Neuronal stem cell (in vitro differentiated cells): ENCODE measurements at regions not wholly inside any gene's neighbourhood (a gene's known extent, or its start where the extent isn't known, plus 50 kb on each side); places are given as distances from the start of the nearest gene placed in this dataset.

Experiments used
- DNase-seq: peaks from one replicate; pipeline ENCODE4 v3.0.0-alpha.2; 2013; ENCODE audit warnings: low spot score
- H2AFZ ChIP-seq: one replicate; pipeline ENCODE4 v1.6.1; 2013; ENCODE audit warnings: mild to moderate bottlenecking, low read length, inconsistent platforms
- H2AK5ac ChIP-seq: 2 replicates; pipeline ENCODE4 v1.6.1; 2013; ENCODE audit warnings: low read depth, mild to moderate bottlenecking, inconsistent platforms, low read length, moderate library complexity, mixed read lengths
- H2BK120ac ChIP-seq: 2 replicates; pipeline ENCODE4 v1.6.1; 2013; ENCODE audit warnings: low read depth, mild to moderate bottlenecking, inconsistent platforms, low read length, moderate library complexity, mixed read lengths
- H2BK12ac ChIP-seq: one replicate; pipeline ENCODE4 v1.6.1; 2013; ENCODE audit warnings: low read length, inconsistent platforms
- H2BK15ac ChIP-seq: 2 replicates; pipeline ENCODE4 v1.6.1; 2013; ENCODE audit warnings: mild to moderate bottlenecking, low read length, inconsistent platforms, mixed read lengths
- H2BK5ac ChIP-seq: one replicate; pipeline ENCODE4 v1.6.1; 2013; ENCODE audit warnings: inconsistent platforms, mild to moderate bottlenecking, low read length, moderate library complexity
- H3K14ac ChIP-seq: one replicate; pipeline ENCODE4 v1.6.1; 2013; ENCODE audit warnings: low read length, inconsistent platforms
- H3K18ac ChIP-seq: 2 replicates; pipeline ENCODE4 v1.6.1; 2013; ENCODE audit warnings: low read length, inconsistent platforms
- H3K23ac ChIP-seq: 2 replicates; pipeline ENCODE4 v1.6.1; 2013; ENCODE audit warnings: low read depth, mild to moderate bottlenecking, mixed read lengths, low read length, inconsistent platforms; ENCODE audit not compliant: poor library complexity
- H3K27ac ChIP-seq: replicated peaks from 3 replicates; pipeline ENCODE4 v1.5.1; 2013; ENCODE audit warnings: low read length, inconsistent platforms
- H3K27me3 ChIP-seq, 3 experiments: 2 replicates each; pipeline ENCODE4 v1.6.1; 2013; ENCODE audit warnings: low read length in 3 of 3, mild to moderate bottlenecking in 2 of 3, inconsistent platforms in 1 of 3, low read depth in 1 of 3, mixed read lengths in 1 of 3, moderate library complexity in 1 of 3; ENCODE audit not compliant: control insufficient read depth in 3 of 3, insufficient read depth in 3 of 3
- H3K36me3 ChIP-seq, 2 donors: replicated peaks in 1 of 2; 2 replicates each; pipeline ENCODE4 v1.6.1; 2013; ENCODE audit warnings: low read length in 2 of 2; ENCODE audit not compliant: control insufficient read depth in 2 of 2, insufficient read depth in 2 of 2
- H3K4ac ChIP-seq: 2 replicates; pipeline ENCODE4 v1.6.1; 2013; ENCODE audit warnings: inconsistent platforms, mild to moderate bottlenecking, low read length, moderate library complexity
- H3K4me1 ChIP-seq, 2 donors: 1 replicate in 1 of 2; 2 replicates in 1 of 2; pipeline ENCODE4 v1.6.1; 2013; ENCODE audit warnings: low read length in 2 of 2, low read depth in 1 of 2; ENCODE audit not compliant: control insufficient read depth in 2 of 2, insufficient read depth in 1 of 2
- H3K4me2 ChIP-seq: one replicate; pipeline ENCODE4 v1.6.1; 2013; ENCODE audit warnings: mild to moderate bottlenecking, low read length, inconsistent platforms; ENCODE audit not compliant: insufficient read depth, poor library complexity, severe bottlenecking
- H3K4me3 ChIP-seq, 2 donors: 2 replicates each; pipeline ENCODE4 v1.5.1; 2013; ENCODE audit warnings: low read length in 2 of 2, mild to moderate bottlenecking in 2 of 2, inconsistent platforms in 1 of 2, moderate library complexity in 1 of 2
- H3K79me1 ChIP-seq: one replicate; pipeline ENCODE4 v1.6.1; 2013; ENCODE audit warnings: low read depth, mild to moderate bottlenecking, inconsistent platforms, low read length, moderate library complexity
- H3K9ac ChIP-seq: one replicate; pipeline ENCODE4 v1.6.1; 2013; ENCODE audit warnings: mild to moderate bottlenecking, low read depth, low read length, inconsistent platforms; ENCODE audit not compliant: poor library complexity
- H3K9me3 ChIP-seq, 2 donors: replicated peaks in 1 of 2; 2 replicates each; pipeline versions ENCODE3 to v1.6.1; 2013; ENCODE audit warnings: low read length in 2 of 2, mild to moderate bottlenecking in 2 of 2, inconsistent platforms in 1 of 2, low read depth in 1 of 2, mixed read lengths in 1 of 2, moderate library complexity in 1 of 2; ENCODE audit not compliant: control insufficient read depth in 2 of 2, insufficient read depth in 1 of 2
- H4K8ac ChIP-seq: one replicate; pipeline ENCODE4 v1.6.1; 2013; ENCODE audit warnings: low read depth, mild to moderate bottlenecking, inconsistent platforms, low read length, moderate library complexity
- H4K91ac ChIP-seq: one replicate; pipeline ENCODE4 v1.6.1; 2013; ENCODE audit warnings: low read length, low read depth, mild to moderate bottlenecking, inconsistent platforms; ENCODE audit not compliant: poor library complexity
- WGBS, 2 donors: extraction: QIAGEN DNeasy Blood & Tissue Kit; methylation state at CpG; one replicate each; pipeline ENCODE4 v1.1.7; 2013; ENCODE audit warnings: missing lambda C conversion rate in 2 of 2, mixed read lengths in 1 of 2; ENCODE audit not compliant: insufficient read length in 2 of 2, insufficient replicate concordance in 1 of 2; ENCODE audit errors: extremely low coverage in 2 of 2; 5-methylcytosine and 5-hydroxymethylcytosine counted together

- no peak overlapping the region for H4K8ac ChIP-seq
- no peak overlapping the region for H3K18ac ChIP-seq
- H2BK120ac ChIP-seq, result no peak overlapping the region
- H2BK5ac ChIP-seq, result no peak overlapping the region
- no peak overlapping the region for H4K91ac ChIP-seq
- H3K9me3 ChIP-seq, result no peaks in the 10 kb centered on the region
- no peak overlapping the region for H2BK12ac ChIP-seq
- H3K27ac ChIP-seq, result no peak overlapping the region
- DNase-seq, result no peak
- H3K23ac ChIP-seq, result no peak overlapping the region
- H3K14ac ChIP-seq, result no peak overlapping the region
- no peaks in the 10 kb centered on the region for H3K27me3 ChIP-seq
- no peaks in the 10 kb centered on the region for H3K36me3 ChIP-seq
- no peak overlapping the region for H3K4ac ChIP-seq
- no peaks in the 10 kb centered on the region for H3K4me1 ChIP-seq
- no peak overlapping the region for H3K4me2 ChIP-seq
- H3K79me1 ChIP-seq, result no peaks in the 10 kb centered on the region
- no peak overlapping the region for H2AK5ac ChIP-seq
- no peak overlapping the region for H3K4me3 ChIP-seq
- no peak overlapping the region for H3K9ac ChIP-seq
- H2AFZ ChIP-seq, result no peak overlapping the region
- no peak overlapping the region for H2BK15ac ChIP-seq
- no CpG with 5 or more reads among the region's 5 CpGs for WGBS, 2 donors
Observed at GRCh38 chr1:203937678-203938330, 76.4 kb downstream of the SNRPE start.

DNA sequence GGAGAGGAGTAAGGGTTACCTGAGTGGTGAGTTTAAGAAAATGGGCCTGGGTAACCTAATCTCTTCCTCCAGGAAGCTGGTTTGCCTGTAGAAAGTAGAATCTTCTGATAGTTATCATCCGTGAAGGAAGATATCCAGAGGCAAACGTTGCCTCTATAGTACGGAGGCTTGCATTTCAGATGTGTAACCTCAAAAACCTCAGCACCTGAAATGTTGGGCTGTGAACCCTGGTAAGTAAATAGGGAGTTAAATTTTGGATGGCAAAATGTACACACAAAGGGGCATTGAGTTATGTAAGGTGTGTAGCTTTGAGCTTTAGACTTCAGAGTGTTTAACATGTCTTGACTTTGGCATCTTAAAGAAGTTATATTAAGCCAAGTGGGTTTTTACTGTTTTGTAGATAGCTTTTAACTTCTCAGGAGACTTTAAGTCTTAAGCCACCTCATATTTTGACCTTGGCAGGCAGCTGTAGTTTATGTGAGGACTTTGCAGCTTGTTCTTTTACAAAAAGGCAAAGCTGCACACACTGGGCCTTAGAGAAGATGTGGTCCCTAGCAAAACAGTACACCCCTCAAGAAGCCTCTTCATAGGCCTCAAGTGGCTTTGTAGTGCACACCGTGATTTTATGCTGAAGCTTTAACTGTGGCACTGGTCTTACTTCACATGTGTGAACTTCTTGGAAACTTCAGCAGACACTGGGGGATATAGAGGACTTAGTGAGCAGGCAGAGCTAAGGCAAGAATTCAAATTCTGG is 83.4 kb downstream of the SNRPE start:
- H2AK5ac ChIP-seq, result no peak overlapping the region
- no peak overlapping the region for H3K4me3 ChIP-seq
- no peak overlapping the region for H4K8ac ChIP-seq
- WGBS, 2 donors, result no CpG with 5 or more reads among the region's 4 CpGs
- no peak overlapping the region for H3K4me2 ChIP-seq
- H3K79me1 ChIP-seq, result no peaks in the 10 kb centered on the region
- H3K4me1 ChIP-seq, result no peaks in the 10 kb centered on the region
- H4K91ac ChIP-seq, result no peak overlapping the region
- no peaks in the 10 kb centered on the region for H3K36me3 ChIP-seq
- H2BK120ac ChIP-seq, result no peak overlapping the region
- no peak overlapping the region for H3K18ac ChIP-seq
- DNase-seq, result no peak
- H2AFZ ChIP-seq, result no peak overlapping the region
- H2BK5ac ChIP-seq, result no peak overlapping the region
- H3K9ac ChIP-seq, result no peak overlapping the region
- H2BK12ac ChIP-seq, result no peak overlapping the region
- no peak overlapping the region for H3K23ac ChIP-seq
- no peak overlapping the region for H3K4ac ChIP-seq
- peaks cover 0 to 7% (median 0%) of the 10 kb centered on the region in 3 experiments for H3K27me3 ChIP-seq
- no peak overlapping the region for H2BK15ac ChIP-seq
- no peak overlapping the region for H3K14ac ChIP-seq
- no peaks in the 10 kb centered on the region for H3K9me3 ChIP-seq
- no peak overlapping the region for H3K27ac ChIP-seq

DNA sequence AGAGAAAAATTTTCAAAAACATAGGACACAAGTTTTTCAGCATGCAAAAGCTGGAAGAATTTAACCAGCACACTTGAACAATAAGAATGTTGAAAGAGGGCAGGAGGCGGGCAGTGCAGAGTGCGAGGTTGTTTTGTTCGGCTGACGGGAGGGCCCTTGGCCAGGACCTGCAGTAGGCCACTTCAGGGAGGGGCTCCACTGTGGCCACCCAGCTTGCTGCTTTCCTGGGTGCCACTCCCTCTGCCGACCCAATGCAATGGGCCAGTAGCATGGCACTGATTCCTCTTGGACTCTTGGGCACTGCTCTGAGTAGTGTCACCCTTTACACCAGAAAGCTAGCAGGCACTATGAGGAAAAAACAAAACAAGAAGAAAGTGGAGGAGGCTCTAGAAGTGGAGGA is 92.9 kb downstream of the SNRPE start:
- no peak overlapping the region for H3K18ac ChIP-seq
- no peaks in the 10 kb centered on the region for H3K79me1 ChIP-seq
- DNase-seq, result no peak
- H3K4ac ChIP-seq, result no peak overlapping the region
- no peak overlapping the region for H2AFZ ChIP-seq
- H3K36me3 ChIP-seq, result no peaks in the 10 kb centered on the region
- H4K8ac ChIP-seq, result no peak overlapping the region
- H3K9me3 ChIP-seq, result peaks cover 3 to 13% of the 10 kb centered on the region in 2 donors
- H3K23ac ChIP-seq, result no peak overlapping the region
- H4K91ac ChIP-seq, result no peak overlapping the region
- H3K4me3 ChIP-seq, result peak overlapping the region in 1 of 2 donors; percentile 54
- no peak overlapping the region for H2BK15ac ChIP-seq
- H2BK120ac ChIP-seq, result no peak overlapping the region
- no peak overlapping the region for H3K14ac ChIP-seq
- no peak overlapping the region for H2AK5ac ChIP-seq
- no peak overlapping the region for H3K27ac ChIP-seq
- H3K9ac ChIP-seq, result no peak overlapping the region
- no peaks in the 10 kb centered on the region for H3K27me3 ChIP-seq
- no peak overlapping the region for H2BK5ac ChIP-seq
- no peak overlapping the region for H3K4me2 ChIP-seq
- H3K4me1 ChIP-seq, result no peaks in the 10 kb centered on the region
- no CpG with 5 or more reads among the region's 5 CpGs for WGBS, 2 donors
- no peak overlapping the region for H2BK12ac ChIP-seq

GRCh38 chr1:203954788-203955552 is 93.6 kb downstream of the SNRPE start:
- H4K8ac ChIP-seq, result no peak overlapping the region
- no peak overlapping the region for H3K27ac ChIP-seq
- no CpG with 5 or more reads among the region's 5 CpGs for WGBS, 2 donors
- no peaks in the 10 kb centered on the region for H3K79me1 ChIP-seq
- H2AK5ac ChIP-seq, result no peak overlapping the region
- H3K23ac ChIP-seq, result no peak overlapping the region
- no peak for DNase-seq
- H2BK15ac ChIP-seq, result no peak overlapping the region
- H3K27me3 ChIP-seq, result no peaks in the 10 kb centered on the region
- no peaks in the 10 kb centered on the region for H3K36me3 ChIP-seq
- H2BK5ac ChIP-seq, result no peak overlapping the region
- H3K4ac ChIP-seq, result no peak overlapping the region
- H3K4me2 ChIP-seq, result no peak overlapping the region
- H3K9ac ChIP-seq, result no peak overlapping the region
- H3K4me3 ChIP-seq, result no peak overlapping the region
- H4K91ac ChIP-seq, result no peak overlapping the region
- H3K9me3 ChIP-seq, result peaks cover 3 to 13% of the 10 kb centered on the region in 2 donors
- no peaks in the 10 kb centered on the region for H3K4me1 ChIP-seq
- no peak overlapping the region for H3K18ac ChIP-seq
- H3K14ac ChIP-seq, result no peak overlapping the region
- no peak overlapping the region for H2BK12ac ChIP-seq
- H2AFZ ChIP-seq, result no peak overlapping the region
- no peak overlapping the region for H2BK120ac ChIP-seq
